ENCODE measurements at regions not wholly inside any gene's neighbourhood (a gene's known extent, or its start where the extent isn't known, plus 50 kb on each side); places are given as distances from the start of the nearest gene placed in this dataset.
"Not testable (repeated sequence)": the region's sequence is repeated elsewhere in the genome, so short reads cannot be mapped to it uniquely, and the experiment has no call there.

GRCh38 chr11:43122546-43122945, 189.2 kb upstream of the API5 start:
- Histone ChIP-seq H3K9ac (ENCODE audit: low read length) (no peak overlapping the region), H3K9me3 (ENCODE audit: control insufficient read depth, low read depth, low read length) (no peaks in the 10 kb centered on the region), H3K27ac (ENCODE audit: low read length) (no peak overlapping the region), H3K4me3 (ENCODE audit: low read length) (no peak overlapping the region), H3K4me1 (ENCODE audit: control insufficient read depth, low read depth, low read length) (no peaks in the 10 kb centered on the region), H3K27me3 (ENCODE audit: control insufficient read depth, insufficient read depth, low read length) (no peaks in the 10 kb centered on the region), H3K36me3 (ENCODE audit: control insufficient read depth, low read depth, low read length) (no peaks in the 10 kb centered on the region)

- Histone ChIP-seq H3K36me3 (ENCODE audit: control insufficient read depth, low read depth, low read length) (no peaks in the 10 kb centered on the region), H3K27ac (ENCODE audit: low read length) (no peak overlapping the region), H3K9me3 (ENCODE audit: control insufficient read depth, low read depth, low read length) (no peaks in the 10 kb centered on the region), H3K4me3 (ENCODE audit: low read length) (no peak overlapping the region), H3K27me3 (ENCODE audit: control insufficient read depth, insufficient read depth, low read length) (no peaks in the 10 kb centered on the region), H3K9ac (ENCODE audit: low read length) (no peak overlapping the region), H3K4me1 (ENCODE audit: control insufficient read depth, low read depth, low read length) (no peaks in the 10 kb centered on the region)
These were observed 188.4 kb upstream of the API5 start for GRCh38 chr11:43123443-43123842.

GRCh38 chr11:43124272-43124935, 187.4 kb upstream of the API5 start:
- no peaks in the 10 kb centered on the region for H3K36me3 ChIP-seq (ENCODE audit: control insufficient read depth, low read depth, low read length)
- H3K4me3 ChIP-seq (ENCODE audit: low read length) = no peak overlapping the region
- no peaks in the 10 kb centered on the region for H3K9me3 ChIP-seq (ENCODE audit: control insufficient read depth, low read depth, low read length)
- H3K27me3 ChIP-seq (ENCODE audit: control insufficient read depth, insufficient read depth, low read length) = no peaks in the 10 kb centered on the region
- no peak overlapping the region for H3K9ac ChIP-seq (ENCODE audit: low read length)
- no peaks in the 10 kb centered on the region for H3K4me1 ChIP-seq (ENCODE audit: control insufficient read depth, low read depth, low read length)
- H3K27ac ChIP-seq (ENCODE audit: low read length) = no peak overlapping the region

- H3K9ac ChIP-seq (ENCODE audit: low read length) = no peak overlapping the region
- H3K27me3 ChIP-seq (ENCODE audit: control insufficient read depth, insufficient read depth, low read length) = no peaks in the 10 kb centered on the region
- H3K36me3 ChIP-seq (ENCODE audit: control insufficient read depth, low read depth, low read length) = no peaks in the 10 kb centered on the region
- no peaks in the 10 kb centered on the region for H3K9me3 ChIP-seq (ENCODE audit: control insufficient read depth, low read depth, low read length)
- H3K27ac ChIP-seq (ENCODE audit: low read length) = no peak overlapping the region
- no peak overlapping the region for H3K4me3 ChIP-seq (ENCODE audit: low read length)
- H3K4me1 ChIP-seq (ENCODE audit: control insufficient read depth, low read depth, low read length) = no peaks in the 10 kb centered on the region
These were observed 182.5 kb upstream of the API5 start for GRCh38 chr11:43129329-43129728.

- no peaks in the 10 kb centered on the region for H3K27me3 ChIP-seq (ENCODE audit: control insufficient read depth, insufficient read depth, low read length)
- H3K4me3 ChIP-seq (ENCODE audit: low read length) = no peak overlapping the region
- no peak overlapping the region for H3K27ac ChIP-seq (ENCODE audit: low read length)
- H3K4me1 ChIP-seq (ENCODE audit: control insufficient read depth, low read depth, low read length) = no peaks in the 10 kb centered on the region
- H3K36me3 ChIP-seq (ENCODE audit: control insufficient read depth, low read depth, low read length) = no peaks in the 10 kb centered on the region
- no peaks in the 10 kb centered on the region for H3K9me3 ChIP-seq (ENCODE audit: control insufficient read depth, low read depth, low read length)
- H3K9ac ChIP-seq (ENCODE audit: low read length) = no peak overlapping the region
These were observed 181.2 kb upstream of the API5 start for GRCh38 chr11:43130616-43131015.

GRCh38 chr11:43135966-43136534, 175.7 kb upstream of the API5 start:
- H3K9ac ChIP-seq (ENCODE audit: low read length) = no peak overlapping the region
- H3K4me3 ChIP-seq (ENCODE audit: low read length) = no peak overlapping the region
- H3K4me1 ChIP-seq (ENCODE audit: control insufficient read depth, low read depth, low read length) = no peaks in the 10 kb centered on the region
- H3K27ac ChIP-seq (ENCODE audit: low read length) = no peak overlapping the region
- H3K9me3 ChIP-seq (ENCODE audit: control insufficient read depth, low read depth, low read length) = no peaks in the 10 kb centered on the region
- H3K36me3 ChIP-seq (ENCODE audit: control insufficient read depth, low read depth, low read length) = no peaks in the 10 kb centered on the region
- H3K27me3 ChIP-seq (ENCODE audit: control insufficient read depth, insufficient read depth, low read length) = no peaks in the 10 kb centered on the region

GRCh38 chr11:43138621-43139140, 173.1 kb upstream of the API5 start:
- H3K4me3 ChIP-seq (ENCODE audit: low read length) = no peak overlapping the region
- H3K27ac ChIP-seq (ENCODE audit: low read length) = no peak overlapping the region

GRCh38 chr11:43145653-43146052, 166.1 kb upstream of the API5 start:
- Histone ChIP-seq H3K9me3 (ENCODE audit: control insufficient read depth, low read depth, low read length) (no peaks in the 10 kb centered on the region), H3K9ac (ENCODE audit: low read length) (no peak overlapping the region), H3K27ac (ENCODE audit: low read length) (no peak overlapping the region), H3K36me3 (ENCODE audit: control insufficient read depth, low read depth, low read length) (no peaks in the 10 kb centered on the region), H3K4me3 (ENCODE audit: low read length) (no peak overlapping the region), H3K27me3 (ENCODE audit: control insufficient read depth, insufficient read depth, low read length) (no peaks in the 10 kb centered on the region), H3K4me1 (ENCODE audit: control insufficient read depth, low read depth, low read length) (no peaks in the 10 kb centered on the region)

More at GRCh38 chr11:43138621-43139140, 173.1 kb upstream of the API5 start:
- H3K36me3 ChIP-seq (ENCODE audit: control insufficient read depth, low read depth, low read length) = no peaks in the 10 kb centered on the region
- no peaks in the 10 kb centered on the region for H3K27me3 ChIP-seq (ENCODE audit: control insufficient read depth, insufficient read depth, low read length)
- H3K9me3 ChIP-seq (ENCODE audit: control insufficient read depth, low read depth, low read length) = no peaks in the 10 kb centered on the region
- H3K4me1 ChIP-seq (ENCODE audit: control insufficient read depth, low read depth, low read length) = no peaks in the 10 kb centered on the region
- no peak overlapping the region for H3K9ac ChIP-seq (ENCODE audit: low read length)

- no peaks in the 10 kb centered on the region for H3K36me3 ChIP-seq (ENCODE audit: control insufficient read depth, low read depth, low read length)
- no peak overlapping the region for H3K4me3 ChIP-seq (ENCODE audit: low read length)
- H3K27ac ChIP-seq (ENCODE audit: low read length) = no peak overlapping the region
- H3K27me3 ChIP-seq (ENCODE audit: control insufficient read depth, insufficient read depth, low read length) = no peaks in the 10 kb centered on the region
- H3K9me3 ChIP-seq (ENCODE audit: control insufficient read depth, low read depth, low read length) = no peaks in the 10 kb centered on the region
- no peaks in the 10 kb centered on the region for H3K4me1 ChIP-seq (ENCODE audit: control insufficient read depth, low read depth, low read length)
- no peak overlapping the region for H3K9ac ChIP-seq (ENCODE audit: low read length)
These were observed 161.1 kb upstream of the API5 start for GRCh38 chr11:43150697-43151096.

GRCh38 chr11:43164831-43165230, 147.0 kb upstream of the API5 start:
- Histone ChIP-seq H3K27me3 (ENCODE audit: control insufficient read depth, insufficient read depth, low read length) (no peaks in the 10 kb centered on the region), H3K27ac (ENCODE audit: low read length) (no peak overlapping the region)

GRCh38 chr11:43165393-43165792, 146.4 kb upstream of the API5 start:
- not testable (repeated sequence) for H3K36me3 ChIP-seq (ENCODE audit: control insufficient read depth, low read depth, low read length); H3K27ac ChIP-seq (ENCODE audit: low read length); H3K27me3 ChIP-seq (ENCODE audit: control insufficient read depth, insufficient read depth, low read length); H3K9me3 ChIP-seq (ENCODE audit: control insufficient read depth, low read depth, low read length); H3K4me3 ChIP-seq (ENCODE audit: low read length); H3K4me1 ChIP-seq (ENCODE audit: control insufficient read depth, low read depth, low read length); H3K9ac ChIP-seq (ENCODE audit: low read length)

More at GRCh38 chr11:43164831-43165230, 147.0 kb upstream of the API5 start:
- no peaks in the 10 kb centered on the region for H3K36me3 ChIP-seq (ENCODE audit: control insufficient read depth, low read depth, low read length)
- peaks cover 4% of the 10 kb centered on the region for H3K9me3 ChIP-seq (ENCODE audit: control insufficient read depth, low read depth, low read length)
- no peak overlapping the region for H3K9ac ChIP-seq (ENCODE audit: low read length)
- H3K4me3 ChIP-seq (ENCODE audit: low read length) = no peak overlapping the region
- H3K4me1 ChIP-seq (ENCODE audit: control insufficient read depth, low read depth, low read length) = no peaks in the 10 kb centered on the region

GRCh38 chr11:43168241-43168640, 143.6 kb upstream of the API5 start:
- not testable (repeated sequence) for H3K27me3 ChIP-seq (ENCODE audit: control insufficient read depth, insufficient read depth, low read length); H3K9me3 ChIP-seq (ENCODE audit: control insufficient read depth, low read depth, low read length); H3K4me1 ChIP-seq (ENCODE audit: control insufficient read depth, low read depth, low read length); H3K4me3 ChIP-seq (ENCODE audit: low read length); H3K27ac ChIP-seq (ENCODE audit: low read length); H3K36me3 ChIP-seq (ENCODE audit: control insufficient read depth, low read depth, low read length); H3K9ac ChIP-seq (ENCODE audit: low read length)
